ENCODE measurements at regions not wholly inside any gene's neighbourhood (a gene's known extent, or its start where the extent isn't known, plus 50 kb on each side); places are given as distances from the start of the nearest gene placed in this dataset.
A peak's percentile ranks its signal among the peaks of the same experiment; 100 is the strongest.

DNA sequence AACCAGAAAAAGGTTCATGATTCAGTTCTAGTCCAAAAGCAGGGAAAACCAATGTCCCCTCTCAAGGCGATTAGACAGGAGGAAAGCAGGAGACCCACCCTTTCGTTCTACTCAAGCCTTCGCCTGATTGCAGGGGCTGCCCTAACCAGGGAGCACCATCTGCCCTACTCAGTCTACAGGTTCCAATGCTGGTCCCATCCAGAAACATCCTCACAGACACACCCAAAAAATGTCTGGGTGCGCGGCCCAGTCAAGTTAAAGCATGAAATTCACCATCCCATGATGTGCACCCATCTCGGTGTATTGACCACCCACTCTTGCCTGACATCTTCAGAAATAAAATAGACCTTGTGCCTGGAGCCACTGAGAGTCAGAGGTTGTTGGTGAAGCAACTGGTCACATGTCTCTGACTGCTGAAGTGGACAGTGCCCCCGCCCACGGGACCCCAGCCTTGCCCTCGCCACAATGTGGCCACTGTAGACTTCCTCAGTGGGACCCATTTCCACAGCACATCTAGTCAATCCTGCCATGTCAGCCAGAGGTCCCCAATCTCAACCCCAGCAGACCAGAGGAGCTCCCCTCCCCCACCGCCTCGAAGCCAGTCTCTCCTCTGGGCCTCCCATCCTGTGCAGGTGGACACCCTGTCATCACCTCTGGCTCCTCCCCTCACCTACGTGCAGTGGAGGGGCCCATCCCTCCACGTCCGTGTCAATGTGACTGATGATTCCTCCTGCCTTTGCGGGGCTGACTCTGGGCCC is 116.3 kb upstream of the PPP2R2D start:
- H3K4me3 ChIP-seq (replicated peaks in 1 of 2; ENCODE audit: low read depth in 2 of 2, low read length in 2 of 2): no peak overlapping the region
- TF ChIP-seq, protein P1, sequence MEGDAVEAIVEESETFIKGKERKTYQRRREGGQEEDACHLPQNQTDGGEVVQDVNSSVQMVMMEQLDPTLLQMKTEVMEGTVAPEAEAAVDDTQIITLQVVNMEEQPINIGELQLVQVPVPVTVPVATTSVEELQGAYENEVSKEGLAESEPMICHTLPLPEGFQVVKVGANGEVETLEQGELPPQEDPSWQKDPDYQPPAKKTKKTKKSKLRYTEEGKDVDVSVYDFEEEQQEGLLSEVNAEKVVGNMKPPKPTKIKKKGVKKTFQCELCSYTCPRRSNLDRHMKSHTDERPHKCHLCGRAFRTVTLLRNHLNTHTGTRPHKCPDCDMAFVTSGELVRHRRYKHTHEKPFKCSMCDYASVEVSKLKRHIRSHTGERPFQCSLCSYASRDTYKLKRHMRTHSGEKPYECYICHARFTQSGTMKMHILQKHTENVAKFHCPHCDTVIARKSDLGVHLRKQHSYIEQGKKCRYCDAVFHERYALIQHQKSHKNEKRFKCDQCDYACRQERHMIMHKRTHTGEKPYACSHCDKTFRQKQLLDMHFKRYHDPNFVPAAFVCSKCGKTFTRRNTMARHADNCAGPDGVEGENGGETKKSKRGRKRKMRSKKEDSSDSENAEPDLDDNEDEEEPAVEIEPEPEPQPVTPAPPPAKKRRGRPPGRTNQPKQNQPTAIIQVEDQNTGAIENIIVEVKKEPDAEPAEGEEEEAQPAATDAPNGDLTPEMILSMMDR (IDR thresholded peaks at IDR 0.05; ENCODE audit: low read depth, low read length): no peak
- DNase-seq (ENCODE audit: low read depth in 2 of 2): no peak

DNA sequence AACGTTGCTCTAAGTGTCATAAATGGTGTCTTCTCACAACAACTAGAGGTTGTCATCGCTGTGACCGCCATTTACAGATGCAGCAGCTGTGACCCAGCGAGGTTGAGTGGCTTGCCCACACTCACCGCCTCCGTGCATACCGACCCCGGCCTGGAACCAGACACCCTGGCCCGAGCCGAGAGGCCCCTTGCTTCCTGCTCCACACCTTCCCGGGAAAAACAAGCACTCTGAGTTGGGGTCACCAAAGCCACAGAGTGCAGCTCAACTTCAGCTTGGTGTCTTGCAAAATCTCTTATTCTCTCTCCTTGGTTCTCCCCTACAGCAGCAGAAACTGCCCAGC is 115.7 kb upstream of the PPP2R2D start:
- no peak overlapping the region for H3K4me3 ChIP-seq (replicated peaks in 1 of 2; ENCODE audit: low read depth in 2 of 2, low read length in 2 of 2)
- TF ChIP-seq, protein P1 (IDR thresholded peaks at IDR 0.05; ENCODE audit: low read depth, low read length): no peak
- DNase-seq (ENCODE audit: low read depth in 2 of 2): no peak

DNA sequence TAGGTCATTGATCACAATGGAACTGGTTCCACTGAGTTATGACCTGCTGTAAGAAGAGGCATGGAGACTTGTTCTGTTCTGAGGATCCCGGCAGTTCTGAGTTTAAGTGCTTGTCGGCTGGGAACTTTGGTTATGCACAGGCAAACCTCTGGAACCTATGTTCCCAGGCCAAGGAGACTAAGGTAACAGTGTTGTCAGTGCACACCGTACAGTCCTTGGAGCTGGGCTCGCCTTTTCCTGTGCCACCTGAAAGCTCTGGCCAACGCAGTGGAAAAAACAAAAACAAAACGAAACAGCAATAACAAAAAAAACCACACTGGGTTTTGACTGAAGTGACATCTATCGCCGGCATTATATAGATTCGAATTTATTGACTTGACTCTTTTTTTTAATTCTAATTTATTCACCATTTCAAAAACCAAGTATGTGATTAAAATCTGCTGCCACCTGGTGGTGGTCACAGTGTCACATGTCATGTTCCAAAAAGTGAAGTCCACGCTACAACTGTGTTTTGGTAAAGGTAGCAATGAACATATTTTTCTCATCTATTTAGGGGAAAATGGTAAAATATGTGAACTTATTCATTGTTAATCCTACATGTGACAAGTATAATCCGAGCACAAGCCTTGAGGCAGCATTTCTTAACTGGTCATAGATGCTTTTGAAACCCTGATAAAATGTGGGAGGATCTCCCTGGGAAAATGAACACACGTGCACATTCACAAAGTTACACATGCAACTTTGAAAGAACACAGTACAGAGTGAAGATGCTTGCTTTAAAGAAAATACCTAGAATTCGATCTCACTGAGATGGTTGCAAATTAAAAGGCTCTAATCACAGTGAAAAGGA is 113.8 kb upstream of the PPP2R2D start:
- H3K4me3 ChIP-seq (replicated peaks in 1 of 2; ENCODE audit: low read depth in 2 of 2, low read length in 2 of 2): no peak overlapping the region
- DNase-seq (ENCODE audit: low read depth in 2 of 2): peak; percentile 32 to 53
- TF ChIP-seq, protein P1 (IDR thresholded peaks at IDR 0.05; ENCODE audit: low read depth, low read length): peak; percentile 42

DNA sequence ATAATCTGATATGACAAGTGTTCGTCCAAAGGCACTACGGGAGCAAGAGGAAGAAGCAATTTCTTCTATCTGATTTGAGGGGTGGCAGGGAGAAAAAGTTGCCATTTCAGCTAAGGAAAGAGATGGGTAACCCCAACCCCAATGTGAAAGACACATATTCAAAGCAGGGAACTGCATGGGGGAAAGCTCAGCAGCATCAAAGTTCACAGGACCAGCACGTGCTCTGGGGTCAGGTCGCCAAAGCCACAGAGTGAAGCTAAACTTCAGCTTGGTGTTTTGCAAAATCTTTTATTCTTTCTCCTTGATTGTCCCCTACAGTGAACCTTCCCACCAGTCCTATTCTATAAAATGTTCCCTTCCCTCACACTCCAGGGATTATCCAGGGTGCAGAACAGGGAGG is 112.8 kb upstream of the PPP2R2D start:
- DNase-seq (ENCODE audit: low read depth in 2 of 2): no peak
- TF ChIP-seq, protein P1 (IDR thresholded peaks at IDR 0.05; ENCODE audit: low read depth, low read length): no peak
- H3K4me3 ChIP-seq (replicated peaks in 1 of 2; ENCODE audit: low read depth in 2 of 2, low read length in 2 of 2): no peak overlapping the region

DNA sequence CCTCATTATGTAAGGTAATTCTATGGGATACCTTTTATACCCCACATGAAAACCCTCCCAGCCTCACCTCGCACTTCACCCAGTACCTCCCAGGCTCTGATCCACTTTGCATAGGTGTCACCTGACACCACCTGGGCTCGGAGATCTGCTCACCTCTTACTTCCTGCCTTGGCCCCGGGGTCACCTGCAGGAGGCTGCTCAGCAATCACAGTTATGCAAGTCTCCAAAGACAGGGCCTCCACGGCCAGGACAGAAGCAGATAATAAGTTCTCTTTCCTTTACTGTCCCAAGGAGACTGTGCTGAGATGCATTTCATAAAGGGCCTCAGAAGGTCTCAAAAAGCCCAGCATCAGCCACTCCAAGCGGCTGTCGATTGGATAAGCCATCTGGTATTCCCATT is 112.4 kb upstream of the PPP2R2D start:
- no peak for DNase-seq (ENCODE audit: low read depth in 2 of 2)
- no peak overlapping the region for H3K4me3 ChIP-seq (replicated peaks in 1 of 2; ENCODE audit: low read depth in 2 of 2, low read length in 2 of 2)
- TF ChIP-seq, protein P1 (IDR thresholded peaks at IDR 0.05; ENCODE audit: low read depth, low read length): no peak

DNA sequence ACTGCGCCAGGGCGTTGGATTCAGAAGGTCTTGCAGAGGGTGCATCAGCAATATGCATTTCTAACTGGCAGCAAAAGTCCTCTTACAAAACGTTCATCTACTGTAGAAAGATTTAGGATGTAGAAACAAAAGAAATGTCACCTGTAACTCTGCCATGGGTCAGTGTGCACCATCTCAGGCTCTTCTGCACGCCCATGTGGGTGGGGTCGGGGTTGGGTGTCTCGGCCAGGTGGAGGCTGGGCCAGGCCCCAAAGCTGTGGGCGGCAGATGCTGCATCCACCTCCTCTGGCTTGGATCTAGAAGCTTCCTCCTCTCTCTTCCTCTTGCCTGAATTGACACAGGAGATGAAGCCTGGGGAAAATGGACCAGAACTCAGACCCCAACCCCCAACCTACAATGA is 111.3 kb upstream of the PPP2R2D start:
- no peak overlapping the region for H3K4me3 ChIP-seq (replicated peaks in 1 of 2; ENCODE audit: low read depth in 2 of 2, low read length in 2 of 2)
- DNase-seq (ENCODE audit: low read depth in 2 of 2): no peak
- TF ChIP-seq, protein P1 (IDR thresholded peaks at IDR 0.05; ENCODE audit: low read depth, low read length): no peak

All from cardiac fibroblast (primary cell).